Neural progenitor cell (in vitro differentiated cells): ENCODE measurements at regions not wholly inside any gene's neighbourhood (a gene's known extent, or its start where the extent isn't known, plus 50 kb on each side); places are given as distances from the start of the nearest gene placed in this dataset.
"Not testable (repeated sequence)": the region's sequence is repeated elsewhere in the genome, so short reads cannot be mapped to it uniquely, and the experiment has no call there.

Experiments
- DNase-seq: peaks from one replicate; pipeline ENCODE4 v3.0.0-alpha.2; 2016; ENCODE audit warnings: low spot score
- H2AFZ ChIP-seq: fragments of 200-600 bp; sonication (generic); replicated peaks from 2 replicates; pipeline ENCODE4 v1.6.1; 2016; ENCODE audit warnings: antibody characterized with exemption
- H3F3A ChIP-seq: fragments of 200-600 bp; sonication (generic); 2 replicates; pipeline ENCODE4 v1.6.1; 2016; ENCODE audit warnings: antibody characterized with exemption, low read depth
- H3K27ac ChIP-seq: fragments of 200-600 bp; sonication (generic); 2 replicates; pipeline ENCODE4 v1.5.1; 2016; ENCODE audit warnings: mild to moderate bottlenecking
- H3K27me3 ChIP-seq: fragments of 200-600 bp; sonication (generic); 2 replicates; pipeline ENCODE4 v1.6.1; 2016; ENCODE audit warnings: mild to moderate bottlenecking, moderate library complexity
- H3K36me3 ChIP-seq: fragments of 200-600 bp; sonication (generic); 2 replicates; pipeline ENCODE4 v1.5.1; 2016
- H3K4me1 ChIP-seq: fragments of 200-600 bp; sonication (generic); 2 replicates; pipeline ENCODE4 v1.6.1; 2016; ENCODE audit warnings: mixed run types
- H3K4me2 ChIP-seq: fragments of 200-600 bp; sonication (generic); 2 replicates; pipeline ENCODE4 v1.6.1; 2016
- H3K4me3 ChIP-seq: fragments of 200-600 bp; sonication (generic); 2 replicates; pipeline ENCODE4 v1.5.1; 2016
- H3K79me2 ChIP-seq: fragments of 200-600 bp; sonication (generic); 2 replicates; pipeline ENCODE4 v1.6.1; 2016; ENCODE audit warnings: low read depth
- H3K9ac ChIP-seq: fragments of 200-600 bp; sonication (generic); 2 replicates; pipeline ENCODE4 v1.6.1; 2016
- H3K9me3 ChIP-seq: fragments of 200-600 bp; sonication (generic); 2 replicates; pipeline ENCODE4 v1.5.1; 2016; ENCODE audit warnings: low read depth
- H4K20me1 ChIP-seq: fragments of 200-600 bp; sonication (generic); 2 replicates; pipeline ENCODE4 v1.6.1; 2016; ENCODE audit warnings: low read depth
- H3K27ac Mint-ChIP-seq: 3 replicates; pipeline ENCODE4 v1.8.0; 2021; ENCODE audit warnings: mixed read lengths
- H3K27me3 Mint-ChIP-seq: 2 replicates; pipeline ENCODE4 v1.8.0; 2022; ENCODE audit warnings: low read depth, mild to moderate bottlenecking, inconsistent platforms, moderate library complexity, mixed read lengths; ENCODE audit not compliant: insufficient read depth
- H3K36me3 Mint-ChIP-seq: 3 replicates; pipeline ENCODE4 v1.8.0; 2021; ENCODE audit warnings: mixed read lengths
- H3K4me1 Mint-ChIP-seq: 3 replicates; pipeline ENCODE4 v1.8.0; 2021; ENCODE audit warnings: mixed read lengths
- H3K4me3 Mint-ChIP-seq: 3 replicates; pipeline ENCODE4 v1.8.0; 2021; ENCODE audit warnings: mild to moderate bottlenecking, moderate library complexity, mixed read lengths
- H3K9me3 Mint-ChIP-seq: 3 replicates; pipeline ENCODE4 v1.8.0; 2020; ENCODE audit warnings: mixed read lengths
- EZH2 ChIP-seq: fragments of 200-600 bp; sonication (generic); IDR thresholded peaks from 2 replicates; pipeline ENCODE4 v1.6.1; 2017; ENCODE audit warnings: antibody characterized with exemption, mild to moderate bottlenecking, moderate library complexity
- EZH2phosphoT487 ChIP-seq: fragments of 200-600 bp; sonication (generic); IDR thresholded peaks from 2 replicates; pipeline ENCODE4 v1.6.1; 2017; ENCODE audit warnings: antibody characterized with exemption
- TF ChIP-seq, protein P1 (sequence below): fragments of 200-600 bp; sonication (generic); IDR thresholded peaks from 2 replicates; pipeline ENCODE4 v1.5.1; 2017; ENCODE audit warnings: antibody characterized with exemption, mild to moderate bottlenecking

DNA sequence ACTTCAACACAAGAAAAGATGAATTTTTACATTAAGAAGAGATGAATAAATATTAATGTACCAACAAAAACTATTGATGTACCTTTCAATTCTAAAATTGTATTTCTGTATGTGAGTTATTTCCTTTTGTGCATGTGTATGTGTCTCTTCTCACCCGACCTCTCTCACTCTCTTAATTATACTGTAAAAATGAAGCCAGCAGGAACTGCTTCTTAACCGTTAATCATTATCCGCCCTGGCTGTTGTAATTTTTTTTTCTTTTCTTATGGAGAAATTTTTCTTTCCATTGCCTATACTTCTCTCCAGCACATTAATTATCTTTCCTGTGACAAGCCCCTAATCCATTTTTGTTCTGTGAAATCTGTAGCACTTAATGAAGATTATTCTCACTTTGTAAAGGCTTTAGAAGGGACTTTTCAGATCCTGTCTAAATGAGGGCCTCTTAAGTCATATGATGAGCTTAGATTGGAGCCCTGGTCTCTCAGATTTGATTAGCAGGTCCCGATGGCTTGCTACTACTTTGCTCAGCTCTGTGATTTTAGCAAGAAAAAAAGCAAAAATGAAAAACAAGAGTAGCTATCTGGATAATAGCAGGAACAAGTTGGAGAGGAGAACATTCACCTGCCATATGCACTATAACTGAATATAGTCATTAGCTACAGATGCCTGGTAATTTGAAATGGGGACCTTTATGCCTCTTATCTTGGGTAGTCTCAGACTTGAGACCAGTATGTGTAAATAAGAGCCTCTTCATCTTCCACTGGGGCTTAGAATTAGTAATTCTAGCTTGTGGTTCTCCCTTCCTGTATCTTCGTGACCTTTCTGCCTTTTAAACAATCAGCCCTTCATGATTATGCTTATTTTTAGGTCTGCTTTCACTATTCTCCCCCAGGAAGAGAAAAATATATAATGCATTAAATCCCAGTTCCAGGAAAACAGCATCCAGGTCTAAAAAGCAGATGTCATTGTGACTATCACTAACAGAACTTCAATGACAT, 80.0 kb upstream of the COL1A2 start:
- Mint-ChIP-seq H3K4me1 (peaks cover 11% of the 10 kb centered on the region), H3K9me3 (peaks cover 8% of the 10 kb centered on the region), H3K4me3 (no peak overlapping the region), H3K27ac (no peak overlapping the region), H3K27me3 (no peaks in the 10 kb centered on the region), H3K36me3 (peaks cover 2% of the 10 kb centered on the region)
- H3K27me3 ChIP-seq = no peaks in the 10 kb centered on the region
- H3K9me3 ChIP-seq = no peaks in the 10 kb centered on the region
- H3K36me3 ChIP-seq = no peaks in the 10 kb centered on the region
- DNase-seq = no peak
- peak overlapping the region; percentile 21 for H3K9ac ChIP-seq
- H3K4me2 ChIP-seq = no peak overlapping the region
- no peak overlapping the region for H3K4me3 ChIP-seq
- peaks cover 5% of the 10 kb centered on the region for H3K4me1 ChIP-seq
- no peaks in the 10 kb centered on the region for H3K79me2 ChIP-seq
- H3K27ac ChIP-seq = no peak overlapping the region
- no peaks in the 10 kb centered on the region for H3F3A ChIP-seq
- H4K20me1 ChIP-seq = no peaks in the 10 kb centered on the region
- TF ChIP-seq EZH2 (no peak), EZH2phosphoT487 (no peak)
- TF ChIP-seq, protein P1, sequence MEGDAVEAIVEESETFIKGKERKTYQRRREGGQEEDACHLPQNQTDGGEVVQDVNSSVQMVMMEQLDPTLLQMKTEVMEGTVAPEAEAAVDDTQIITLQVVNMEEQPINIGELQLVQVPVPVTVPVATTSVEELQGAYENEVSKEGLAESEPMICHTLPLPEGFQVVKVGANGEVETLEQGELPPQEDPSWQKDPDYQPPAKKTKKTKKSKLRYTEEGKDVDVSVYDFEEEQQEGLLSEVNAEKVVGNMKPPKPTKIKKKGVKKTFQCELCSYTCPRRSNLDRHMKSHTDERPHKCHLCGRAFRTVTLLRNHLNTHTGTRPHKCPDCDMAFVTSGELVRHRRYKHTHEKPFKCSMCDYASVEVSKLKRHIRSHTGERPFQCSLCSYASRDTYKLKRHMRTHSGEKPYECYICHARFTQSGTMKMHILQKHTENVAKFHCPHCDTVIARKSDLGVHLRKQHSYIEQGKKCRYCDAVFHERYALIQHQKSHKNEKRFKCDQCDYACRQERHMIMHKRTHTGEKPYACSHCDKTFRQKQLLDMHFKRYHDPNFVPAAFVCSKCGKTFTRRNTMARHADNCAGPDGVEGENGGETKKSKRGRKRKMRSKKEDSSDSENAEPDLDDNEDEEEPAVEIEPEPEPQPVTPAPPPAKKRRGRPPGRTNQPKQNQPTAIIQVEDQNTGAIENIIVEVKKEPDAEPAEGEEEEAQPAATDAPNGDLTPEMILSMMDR = no peak
- H2AFZ ChIP-seq = peak overlapping the region; percentile 5

- not testable (repeated sequence) for H3K27ac ChIP-seq, H3K4me1 ChIP-seq, H3K4me3 Mint-ChIP-seq, H3K79me2 ChIP-seq, H3K36me3 Mint-ChIP-seq, H3K27me3 Mint-ChIP-seq, H3K9me3 ChIP-seq, DNase-seq, H3K36me3 ChIP-seq, H3K4me2 ChIP-seq, H3K27me3 ChIP-seq, H3K9ac ChIP-seq, H3K4me3 ChIP-seq, H3F3A ChIP-seq, H3K27ac Mint-ChIP-seq, H3K4me1 Mint-ChIP-seq, H4K20me1 ChIP-seq, H2AFZ ChIP-seq
- H3K9me3 Mint-ChIP-seq = peaks cover 27% of the 10 kb centered on the region
These were observed 73.6 kb upstream of the COL1A2 start for GRCh38 chr7:94321138-94321537.

DNA sequence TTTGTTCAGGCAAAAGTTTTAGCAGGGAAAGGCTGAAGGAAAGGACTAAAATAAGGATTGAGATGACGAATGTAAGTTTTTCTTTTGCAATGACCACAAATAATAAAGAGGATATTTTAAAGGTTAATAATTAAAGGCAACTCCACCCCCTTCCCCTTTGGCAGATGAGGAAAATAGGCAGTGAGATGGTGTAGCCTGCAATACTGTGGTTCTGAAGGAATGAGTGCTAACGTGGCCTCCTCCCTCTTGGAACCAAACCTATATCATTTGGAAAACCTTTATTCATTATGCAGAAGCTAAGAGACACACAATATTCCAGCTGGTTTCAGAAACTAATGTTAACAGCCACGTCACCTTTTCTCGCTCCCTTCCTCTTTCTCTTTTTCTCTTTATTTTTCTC, 70.9 kb upstream of the COL1A2 start:
- Histone ChIP-seq H4K20me1 (no peaks in the 10 kb centered on the region), H3K4me1 (no peaks in the 10 kb centered on the region), H3K4me2 (no peak overlapping the region), H3K27ac (no peak overlapping the region), H3K9me3 (no peaks in the 10 kb centered on the region), H3K79me2 (no peaks in the 10 kb centered on the region), H3K36me3 (no peaks in the 10 kb centered on the region), H3K4me3 (no peak overlapping the region), H2AFZ (no peak overlapping the region), H3K27me3 (no peaks in the 10 kb centered on the region), H3F3A (no peaks in the 10 kb centered on the region), H3K9ac (no peak overlapping the region)
- no peak overlapping the region for H3K4me3 Mint-ChIP-seq
- H3K4me1 Mint-ChIP-seq = no peaks in the 10 kb centered on the region
- H3K27me3 Mint-ChIP-seq = peaks cover 3% of the 10 kb centered on the region
- H3K9me3 Mint-ChIP-seq = peaks cover 27% of the 10 kb centered on the region
- TF ChIP-seq EZH2 = no peak
- TF ChIP-seq, protein P1 = no peak
- TF ChIP-seq EZH2phosphoT487 = no peak
- no peak for DNase-seq
- peaks cover 10% of the 10 kb centered on the region for H3K36me3 Mint-ChIP-seq
- H3K27ac Mint-ChIP-seq = no peak overlapping the region
